ENCODE measurements at regions not wholly inside any gene's neighbourhood (a gene's known extent, or its start where the extent isn't known, plus 50 kb on each side); places are given as distances from the start of the nearest gene placed in this dataset.

- TF ChIP-seq POLR2A (IDR thresholded peaks at IDR 0.05) = no peak
- TF ChIP-seq CTCF (IDR thresholded peaks at IDR 0.05) = no peak
Observed at GRCh38 chr5:172533058-172533398, 78.7 kb upstream of the SH3PXD2B start.
